ENCODE measurements at regions not wholly inside any gene's neighbourhood (a gene's known extent, or its start where the extent isn't known, plus 50 kb on each side); places are given as distances from the start of the nearest gene placed in this dataset.

DNA sequence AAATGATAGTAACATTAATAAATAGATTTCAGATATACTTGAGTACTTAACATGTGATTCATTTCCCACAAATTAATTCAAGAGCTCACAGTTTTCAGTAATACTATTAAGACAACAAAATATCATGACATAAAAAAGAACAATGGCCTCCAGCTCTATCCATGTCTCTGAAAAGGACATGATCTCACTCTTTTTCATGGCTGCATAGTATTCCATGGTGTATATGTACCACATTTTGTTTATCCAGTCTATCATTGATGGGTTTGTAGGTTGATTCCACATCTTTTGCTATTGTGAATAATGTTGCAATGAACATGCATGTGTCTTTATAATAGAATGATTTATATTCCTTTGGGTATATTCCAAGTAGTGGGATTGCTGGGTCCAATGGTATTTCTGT, 1012.8 kb upstream of the ALCAM start:
- Histone ChIP-seq H4K5ac (ENCODE audit: insufficient read length, low read depth, low read length) (no peak overlapping the region), H4K8ac (ENCODE audit: extremely low read depth, insufficient read depth, low read length) (no peak overlapping the region), H3K4me3 (ENCODE audit: extremely low read depth in 1 of 4, insufficient read depth in 2 of 4, low read depth in 3 of 4, low read length in 4 of 4) (no peak overlapping the region), H3K4me1 (replicated peaks in 1 of 4; ENCODE audit: control insufficient read depth in 3 of 4, insufficient read depth in 4 of 4, low read length in 3 of 4) (no peaks in the 10 kb centered on the region), H2BK20ac (ENCODE audit: low read length) (no peak overlapping the region), H3K79me1 (ENCODE audit: low read depth, low read length) (no peaks in the 10 kb centered on the region), H3K79me2 (ENCODE audit: control insufficient read depth in 1 of 2, insufficient read depth in 2 of 2, low read length in 2 of 2) (no peaks in the 10 kb centered on the region), H2BK120ac (replicated peaks; ENCODE audit: low read depth, low read length) (no peak overlapping the region), H3K27ac (ENCODE audit: low read depth, low read length) (no peak overlapping the region), H3K9me3 (ENCODE audit: insufficient read depth in 2 of 2, low read depth in 1 of 2, low read length in 1 of 2) (peaks cover 6 to 7% of the 10 kb centered on the region in 2 experiments; a peak in 2 of 4 replicates), H2BK15ac (ENCODE audit: low read length) (no peak overlapping the region), H3K36me3 (ENCODE audit: control insufficient read depth in 2 of 4, insufficient read depth in 4 of 4, low read length in 3 of 4) (peaks cover 0 to 2% (median 0%) of the 10 kb centered on the region in 4 experiments; a peak in 1 of 8 replicates), H2BK5ac (ENCODE audit: low read depth, low read length) (no peak overlapping the region), H3K18ac (ENCODE audit: extremely low read depth, low read length) (no peak overlapping the region), H2AFZ (ENCODE audit: low read length) (no peak overlapping the region), H2AK5ac (ENCODE audit: low read depth, low read length) (no peak overlapping the region), H3K9ac (replicated peaks in 1 of 4; ENCODE audit: extremely low read depth in 1 of 4, low read depth in 3 of 4, low read length in 3 of 4) (no peak overlapping the region), H3K4ac (replicated peaks; ENCODE audit: insufficient read length, low read depth, low read length) (no peak overlapping the region), H4K20me1 (replicated peaks in 1 of 2; ENCODE audit: control insufficient read depth in 1 of 2, insufficient read depth in 2 of 2, low read length in 2 of 2) (no peaks in the 10 kb centered on the region), H3K4me2 (ENCODE audit: insufficient read depth in 1 of 2, low read depth in 2 of 2, low read length in 2 of 2) (no peak overlapping the region), H3K56ac (replicated peaks; ENCODE audit: insufficient read length, low read depth, low read length) (no peak overlapping the region), H3K27me3 (replicated peaks in 1 of 4; ENCODE audit: control insufficient read depth in 3 of 4, extremely low read depth in 1 of 4, insufficient read depth in 3 of 4, low read length in 3 of 4) (no peaks in the 10 kb centered on the region), H3K14ac (ENCODE audit: insufficient read length) (no peak overlapping the region), H4K91ac (replicated peaks; ENCODE audit: insufficient read length, low read length) (no peak overlapping the region), H2BK12ac (ENCODE audit: low read depth, low read length) (no peak overlapping the region), H3K23me2 (ENCODE audit: low read depth, low read length) (no peaks in the 10 kb centered on the region), H3K23ac (ENCODE audit: insufficient read length) (no peak overlapping the region)
- TF ChIP-seq KDM4A (IDR thresholded peaks at IDR 0.05; ENCODE audit: low read depth, low read length, severe bottlenecking): no peak
- TF ChIP-seq HDAC6 (IDR thresholded peaks at IDR 0.05; ENCODE audit: low read depth, low read length): no peak
- TF ChIP-seq SP2 (IDR thresholded peaks at IDR 0.05; ENCODE audit: low read length): no peak
- no peak for TF ChIP-seq TEAD4 (IDR thresholded peaks at IDR 0.05; ENCODE audit: low read depth, low read length)
- no peak for TF ChIP-seq KDM1A (IDR thresholded peaks at IDR 0.05; ENCODE audit: borderline replicate concordance, low read length)
- TF ChIP-seq ZNF274 (IDR thresholded peaks at IDR 0.05; ENCODE audit: borderline replicate concordance, extremely low read depth, low read length): no peak
- no peak for TF ChIP-seq BRCA1 (IDR thresholded peaks at IDR 0.05; ENCODE audit: low read depth, low read length)
- TF ChIP-seq POLR2AphosphoS5 (IDR thresholded peaks at IDR 0.05; ENCODE audit: low read depth, low read length): no peak
- no peak for TF ChIP-seq FOSL1 (IDR thresholded peaks at IDR 0.05; ENCODE audit: insufficient read depth, low read depth, low read length)
- TF ChIP-seq CBX5 (IDR thresholded peaks at IDR 0.05; ENCODE audit: low read depth, low read length): no peak
- no peak for TF ChIP-seq SAP30 (IDR thresholded peaks at IDR 0.05; ENCODE audit: insufficient read depth, insufficient replicate concordance, low read length)
- no peak for TF ChIP-seq CBX8 (IDR thresholded peaks at IDR 0.05; ENCODE audit: borderline replicate concordance, low read depth, low read length)
- no peak for TF ChIP-seq SRF (IDR thresholded peaks at IDR 0.05; ENCODE audit: low read depth, low read length)
- TF ChIP-seq TAF1 (IDR thresholded peaks at IDR 0.05; ENCODE audit: low read depth, low read length): no peak
- CTCF ChIA-PET (ENCODE audit: partially characterized antibody): no interaction called here
- no peak for FAIRE-seq
- POLR2A ChIA-PET (ENCODE audit: partially characterized antibody): no interaction called here
- DNase-seq (ENCODE audit: low read depth in 1 of 2, low spot score in 2 of 2): no peak
